IPS-20b (cell line): ENCODE measurements at regions not wholly inside any gene's neighbourhood (a gene's known extent, or its start where the extent isn't known, plus 50 kb on each side); places are given as distances from the start of the nearest gene placed in this dataset.

Source experiments
- H3K27ac ChIP-seq: one replicate; pipeline ENCODE4 v1.5.1; 2013; ENCODE audit warnings: low read length
- H3K27me3 ChIP-seq: 2 replicates; pipeline ENCODE4 v1.6.1; 2013; ENCODE audit warnings: mild to moderate bottlenecking, low read length, inconsistent platforms; ENCODE audit not compliant: insufficient read depth
- H3K36me3 ChIP-seq: 2 replicates; pipeline ENCODE4 v1.6.1; 2013; ENCODE audit warnings: low read depth, mild to moderate bottlenecking, inconsistent platforms, low read length, moderate library complexity; ENCODE audit not compliant: insufficient read depth
- H3K4me1 ChIP-seq: 2 replicates; pipeline ENCODE4 v1.6.1; 2013; ENCODE audit warnings: mild to moderate bottlenecking, control low read depth, inconsistent platforms, low read length, moderate library complexity; ENCODE audit not compliant: insufficient read depth
- H3K4me3 ChIP-seq: 2 replicates; pipeline ENCODE4 v1.5.1; 2013; ENCODE audit warnings: mild to moderate bottlenecking, low read length, inconsistent platforms
- H3K9ac ChIP-seq: 2 replicates; pipeline ENCODE4 v1.6.1; 2013; ENCODE audit warnings: low read depth, mild to moderate bottlenecking, inconsistent platforms, low read length, moderate library complexity
- H3K9me3 ChIP-seq: 2 replicates; pipeline ENCODE4 v1.6.1; 2013; ENCODE audit warnings: mild to moderate bottlenecking, low read depth, low read length, inconsistent platforms; ENCODE audit not compliant: insufficient read depth

- H3K4me3 ChIP-seq = no peak overlapping the region
- no peaks in the 10 kb centered on the region for H3K36me3 ChIP-seq
- H3K9me3 ChIP-seq = no peaks in the 10 kb centered on the region
- H3K27ac ChIP-seq = no peak overlapping the region
- H3K4me1 ChIP-seq = no peaks in the 10 kb centered on the region
- no peaks in the 10 kb centered on the region for H3K27me3 ChIP-seq
- no peak overlapping the region for H3K9ac ChIP-seq
Measured at GRCh38 chr5:6905423-6905822, 192.2 kb downstream of the TENT4A start.

DNA sequence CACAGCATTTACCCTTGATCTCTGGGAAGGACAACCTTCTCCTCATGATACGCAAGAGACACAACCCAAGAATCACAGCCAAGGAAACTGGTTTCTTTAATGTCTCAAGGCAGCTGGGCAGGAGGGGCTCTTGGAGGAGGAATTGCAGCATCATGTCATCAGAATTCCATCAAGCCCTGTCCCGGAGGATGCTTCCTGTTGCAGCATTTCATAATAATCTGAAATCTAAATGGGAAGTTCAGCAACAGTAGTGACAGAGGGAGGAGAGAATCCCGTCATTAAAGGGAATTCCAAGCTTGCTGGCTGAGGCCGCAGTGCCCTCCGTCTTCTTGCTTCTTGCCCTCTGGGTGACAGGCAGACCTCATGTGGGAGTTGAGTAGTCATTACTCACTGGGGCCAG lies 192.7 kb downstream of the TENT4A start:
- no peak overlapping the region for H3K4me3 ChIP-seq
- no peak overlapping the region for H3K27ac ChIP-seq
- H3K27me3 ChIP-seq = no peaks in the 10 kb centered on the region
- no peak overlapping the region for H3K9ac ChIP-seq
- no peaks in the 10 kb centered on the region for H3K36me3 ChIP-seq
- H3K4me1 ChIP-seq = no peaks in the 10 kb centered on the region
- no peaks in the 10 kb centered on the region for H3K9me3 ChIP-seq

GRCh38 chr5:6907320-6907918 lies 194.2 kb downstream of the TENT4A start:
- Histone ChIP-seq H3K4me1 (no peaks in the 10 kb centered on the region), H3K36me3 (no peaks in the 10 kb centered on the region), H3K4me3 (no peak overlapping the region), H3K9me3 (no peaks in the 10 kb centered on the region), H3K9ac (no peak overlapping the region), H3K27ac (no peak overlapping the region), H3K27me3 (no peaks in the 10 kb centered on the region)

GRCh38 chr5:6909901-6910300 lies 196.7 kb downstream of the TENT4A start:
- Histone ChIP-seq H3K4me3 (no peak overlapping the region), H3K9me3 (no peaks in the 10 kb centered on the region), H3K27ac (no peak overlapping the region), H3K9ac (no peak overlapping the region), H3K4me1 (no peaks in the 10 kb centered on the region), H3K36me3 (no peaks in the 10 kb centered on the region), H3K27me3 (no peaks in the 10 kb centered on the region)

GRCh38 chr5:6910950-6911349 lies 197.7 kb downstream of the TENT4A start:
- Histone ChIP-seq H3K4me1 (no peaks in the 10 kb centered on the region), H3K27ac (no peak overlapping the region), H3K4me3 (no peak overlapping the region), H3K36me3 (no peaks in the 10 kb centered on the region), H3K27me3 (no peaks in the 10 kb centered on the region), H3K9me3 (no peaks in the 10 kb centered on the region), H3K9ac (no peak overlapping the region)

DNA sequence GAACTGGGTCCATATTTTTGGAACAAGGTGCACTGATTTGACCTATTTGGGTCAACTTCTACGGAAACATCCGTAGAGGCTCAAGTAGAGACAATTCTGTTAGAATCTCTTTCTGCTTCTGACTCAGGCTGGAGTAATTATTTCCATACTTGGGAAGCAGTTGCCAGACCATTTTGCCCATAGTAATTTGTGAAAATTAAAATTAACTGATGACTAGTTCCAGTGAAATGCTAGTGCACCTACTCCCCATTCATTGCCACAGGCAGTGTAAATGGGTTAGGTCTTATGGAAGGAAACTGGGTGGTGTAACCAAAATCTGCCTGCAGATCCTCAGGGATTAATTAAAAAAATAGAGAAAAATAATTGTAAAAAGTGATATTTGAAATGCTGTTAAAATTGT lies 201.1 kb downstream of the TENT4A start:
- H3K27me3 ChIP-seq = no peaks in the 10 kb centered on the region

GRCh38 chr5:6915574-6915973 lies 202.3 kb downstream of the TENT4A start:
- Histone ChIP-seq H3K4me1 (no peaks in the 10 kb centered on the region), H3K27ac (no peak overlapping the region), H3K9me3 (no peaks in the 10 kb centered on the region), H3K4me3 (no peak overlapping the region), H3K36me3 (no peaks in the 10 kb centered on the region), H3K9ac (no peak overlapping the region), H3K27me3 (no peaks in the 10 kb centered on the region)

More for the DNA sequence above, 201.1 kb downstream of the TENT4A start:
- no peak overlapping the region for H3K9ac ChIP-seq
- H3K4me3 ChIP-seq = no peak overlapping the region
- H3K4me1 ChIP-seq = no peaks in the 10 kb centered on the region
- H3K27ac ChIP-seq = no peak overlapping the region
- H3K36me3 ChIP-seq = no peaks in the 10 kb centered on the region
- no peaks in the 10 kb centered on the region for H3K9me3 ChIP-seq

DNA sequence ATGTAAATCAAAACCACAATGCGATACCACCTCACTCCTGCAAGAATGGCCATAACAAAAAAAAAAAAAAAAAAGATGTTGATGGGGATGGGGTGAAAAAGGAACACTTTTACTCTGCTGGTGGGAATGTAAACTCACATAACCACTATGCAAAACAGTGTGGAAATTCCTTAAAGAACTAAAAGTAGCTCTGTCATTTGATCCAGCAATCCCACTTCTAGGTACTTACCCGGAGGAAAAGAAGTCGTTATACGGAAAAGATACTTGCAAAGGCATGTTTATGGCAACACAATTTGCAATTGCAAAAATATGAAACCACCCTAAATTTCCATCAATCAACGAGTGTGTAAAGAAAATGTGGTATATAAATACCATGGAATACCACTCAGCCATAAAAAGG lies 205.0 kb downstream of the TENT4A start:
- Histone ChIP-seq H3K9ac (no peak overlapping the region), H3K27ac (no peak overlapping the region), H3K4me1 (no peaks in the 10 kb centered on the region), H3K36me3 (no peaks in the 10 kb centered on the region), H3K4me3 (no peak overlapping the region), H3K9me3 (no peaks in the 10 kb centered on the region), H3K27me3 (no peaks in the 10 kb centered on the region)

- H3K9ac ChIP-seq = no peak overlapping the region
- H3K27ac ChIP-seq = no peak overlapping the region
- H3K9me3 ChIP-seq = no peaks in the 10 kb centered on the region
- no peaks in the 10 kb centered on the region for H3K4me1 ChIP-seq
- no peaks in the 10 kb centered on the region for H3K27me3 ChIP-seq
- no peak overlapping the region for H3K4me3 ChIP-seq
- H3K36me3 ChIP-seq = no peaks in the 10 kb centered on the region
Measured at GRCh38 chr5:6920628-6921256, 207.5 kb downstream of the TENT4A start.

DNA sequence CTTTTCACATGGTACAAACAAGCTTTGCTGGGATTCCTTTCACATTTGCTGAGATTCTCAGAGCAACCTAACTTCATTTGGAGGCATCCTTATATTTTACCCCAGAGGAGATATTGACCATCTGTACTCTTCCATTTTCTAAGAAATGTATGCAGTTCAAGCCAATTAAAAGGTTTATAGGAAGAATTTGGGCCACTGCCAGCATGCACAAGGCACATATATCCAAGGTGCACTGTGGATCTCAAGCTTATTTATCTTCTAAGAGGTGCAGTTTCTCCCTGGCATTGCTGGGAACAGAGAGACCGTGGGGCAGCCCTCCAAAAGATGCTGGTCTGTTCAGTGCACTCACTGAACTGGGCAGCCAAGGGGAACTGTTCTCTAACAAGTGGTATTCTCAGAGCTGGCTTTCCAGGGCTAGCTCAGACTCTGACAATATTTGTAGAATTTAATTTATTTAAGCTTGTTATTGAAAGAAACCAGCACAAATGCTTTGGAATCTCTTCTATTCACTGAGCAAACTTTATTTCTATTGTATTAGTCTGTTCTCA lies 213.3 kb downstream of the TENT4A start:
- no peak overlapping the region for H3K27ac ChIP-seq
- H3K4me1 ChIP-seq = no peaks in the 10 kb centered on the region
- no peak overlapping the region for H3K4me3 ChIP-seq
- no peaks in the 10 kb centered on the region for H3K27me3 ChIP-seq
- no peaks in the 10 kb centered on the region for H3K36me3 ChIP-seq
- no peaks in the 10 kb centered on the region for H3K9me3 ChIP-seq
- H3K9ac ChIP-seq = no peak overlapping the region

GRCh38 chr5:6936031-6936430 lies 222.8 kb downstream of the TENT4A start:
- no peak overlapping the region for H3K27ac ChIP-seq

DNA sequence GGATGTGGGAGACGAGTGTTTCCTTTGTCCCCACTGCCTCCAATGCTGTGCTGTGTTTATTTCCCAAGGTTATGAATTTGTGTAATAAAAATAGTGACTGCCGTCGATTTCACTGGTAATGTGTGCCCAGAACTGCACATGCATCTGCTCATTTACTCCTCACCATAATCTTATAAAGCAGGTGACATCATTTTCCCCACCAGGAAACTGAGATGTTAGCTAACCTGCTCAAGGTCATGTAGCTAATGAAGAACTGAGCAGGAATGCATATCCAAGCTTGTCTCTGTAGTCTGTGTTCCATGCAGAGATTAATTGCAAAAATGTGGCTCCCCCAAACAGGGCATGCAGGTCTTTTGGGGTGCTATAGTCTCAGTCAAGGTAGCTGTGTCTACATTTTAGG lies 224.4 kb downstream of the TENT4A start:
- no peaks in the 10 kb centered on the region; the same call in 1 of the 2 replicates for H3K27me3 ChIP-seq
- H3K36me3 ChIP-seq = no peaks in the 10 kb centered on the region
- H3K4me1 ChIP-seq = no peaks in the 10 kb centered on the region
- H3K9ac ChIP-seq = no peak overlapping the region
- H3K27ac ChIP-seq = no peak overlapping the region
- H3K9me3 ChIP-seq = no peaks in the 10 kb centered on the region
- no peak overlapping the region for H3K4me3 ChIP-seq

More at GRCh38 chr5:6936031-6936430, 222.8 kb downstream of the TENT4A start:
- Histone ChIP-seq H3K27me3 (no peaks in the 10 kb centered on the region; the same call in 1 of the 2 replicates), H3K4me1 (no peaks in the 10 kb centered on the region), H3K4me3 (no peak overlapping the region), H3K9ac (no peak overlapping the region), H3K9me3 (no peaks in the 10 kb centered on the region), H3K36me3 (no peaks in the 10 kb centered on the region)
